ENCODE measurements at regions not wholly inside any gene's neighbourhood (a gene's known extent, or its start where the extent isn't known, plus 50 kb on each side); places are given as distances from the start of the nearest gene placed in this dataset.

DNA sequence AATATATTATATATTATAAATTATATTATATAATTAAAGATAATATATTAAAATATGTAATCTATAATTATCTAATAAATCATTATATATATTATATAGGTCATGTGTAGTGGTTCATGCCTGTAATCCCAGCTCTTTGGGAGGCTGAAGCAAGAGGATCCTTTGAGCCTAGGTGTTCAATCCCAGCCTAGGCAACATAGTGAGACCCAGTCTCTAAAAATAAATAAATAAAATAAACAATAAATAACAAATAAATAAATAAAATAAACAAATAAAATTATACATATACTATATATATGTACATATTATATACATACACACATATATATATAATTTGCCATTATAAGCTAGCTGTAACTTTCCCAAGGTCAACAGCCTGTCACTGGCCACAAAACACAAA lies 277.7 kb downstream of the SETD4 start:
- no peak overlapping the region for H3K27ac ChIP-seq (replicated peaks)
- TF ChIP-seq, protein P1, sequence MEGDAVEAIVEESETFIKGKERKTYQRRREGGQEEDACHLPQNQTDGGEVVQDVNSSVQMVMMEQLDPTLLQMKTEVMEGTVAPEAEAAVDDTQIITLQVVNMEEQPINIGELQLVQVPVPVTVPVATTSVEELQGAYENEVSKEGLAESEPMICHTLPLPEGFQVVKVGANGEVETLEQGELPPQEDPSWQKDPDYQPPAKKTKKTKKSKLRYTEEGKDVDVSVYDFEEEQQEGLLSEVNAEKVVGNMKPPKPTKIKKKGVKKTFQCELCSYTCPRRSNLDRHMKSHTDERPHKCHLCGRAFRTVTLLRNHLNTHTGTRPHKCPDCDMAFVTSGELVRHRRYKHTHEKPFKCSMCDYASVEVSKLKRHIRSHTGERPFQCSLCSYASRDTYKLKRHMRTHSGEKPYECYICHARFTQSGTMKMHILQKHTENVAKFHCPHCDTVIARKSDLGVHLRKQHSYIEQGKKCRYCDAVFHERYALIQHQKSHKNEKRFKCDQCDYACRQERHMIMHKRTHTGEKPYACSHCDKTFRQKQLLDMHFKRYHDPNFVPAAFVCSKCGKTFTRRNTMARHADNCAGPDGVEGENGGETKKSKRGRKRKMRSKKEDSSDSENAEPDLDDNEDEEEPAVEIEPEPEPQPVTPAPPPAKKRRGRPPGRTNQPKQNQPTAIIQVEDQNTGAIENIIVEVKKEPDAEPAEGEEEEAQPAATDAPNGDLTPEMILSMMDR (IDR thresholded peaks at IDR 0.05; ENCODE audit: insufficient read depth, low read length), result no peak
- H3K27me3 ChIP-seq (ENCODE audit: insufficient read depth, poor library complexity, severe bottlenecking), result peaks cover 2% of the 10 kb centered on the region
- no peak for DNase-seq (ENCODE audit: low read depth in 1 of 2, low spot score in 1 of 2)
- no peak overlapping the region for H3K4me3 ChIP-seq (replicated peaks; ENCODE audit: insufficient read depth, low read length)

DNA sequence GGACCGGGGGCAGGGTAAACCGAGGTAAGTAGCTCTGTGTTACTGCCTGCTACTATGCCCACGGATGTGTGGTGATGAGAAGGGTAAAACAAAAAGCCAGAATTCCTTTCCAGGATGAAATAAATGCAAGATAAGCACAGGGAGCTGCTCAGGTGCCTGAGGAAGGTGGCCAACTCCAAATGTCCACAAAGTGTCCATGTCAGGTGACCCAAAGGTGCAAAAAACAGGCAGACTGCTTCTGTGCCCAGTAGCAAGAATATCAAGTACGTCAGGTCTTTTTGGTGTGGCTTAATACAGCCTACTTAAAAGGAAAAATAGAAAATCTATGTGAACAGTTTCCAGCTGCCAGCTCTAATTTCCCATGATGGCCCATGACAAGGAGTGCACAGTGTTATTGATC lies 279.3 kb downstream of the SETD4 start:
- TF ChIP-seq GABPA (IDR thresholded peaks at IDR 0.05; ENCODE audit: low read depth) (no peak), POLR2AphosphoS5 (IDR thresholded peaks at IDR 0.05; ENCODE audit: low read depth) (no peak), SPI1 (IDR thresholded peaks at IDR 0.05; ENCODE audit: borderline replicate concordance, low read depth) (no peak)
- TF ChIP-seq, protein P2, sequence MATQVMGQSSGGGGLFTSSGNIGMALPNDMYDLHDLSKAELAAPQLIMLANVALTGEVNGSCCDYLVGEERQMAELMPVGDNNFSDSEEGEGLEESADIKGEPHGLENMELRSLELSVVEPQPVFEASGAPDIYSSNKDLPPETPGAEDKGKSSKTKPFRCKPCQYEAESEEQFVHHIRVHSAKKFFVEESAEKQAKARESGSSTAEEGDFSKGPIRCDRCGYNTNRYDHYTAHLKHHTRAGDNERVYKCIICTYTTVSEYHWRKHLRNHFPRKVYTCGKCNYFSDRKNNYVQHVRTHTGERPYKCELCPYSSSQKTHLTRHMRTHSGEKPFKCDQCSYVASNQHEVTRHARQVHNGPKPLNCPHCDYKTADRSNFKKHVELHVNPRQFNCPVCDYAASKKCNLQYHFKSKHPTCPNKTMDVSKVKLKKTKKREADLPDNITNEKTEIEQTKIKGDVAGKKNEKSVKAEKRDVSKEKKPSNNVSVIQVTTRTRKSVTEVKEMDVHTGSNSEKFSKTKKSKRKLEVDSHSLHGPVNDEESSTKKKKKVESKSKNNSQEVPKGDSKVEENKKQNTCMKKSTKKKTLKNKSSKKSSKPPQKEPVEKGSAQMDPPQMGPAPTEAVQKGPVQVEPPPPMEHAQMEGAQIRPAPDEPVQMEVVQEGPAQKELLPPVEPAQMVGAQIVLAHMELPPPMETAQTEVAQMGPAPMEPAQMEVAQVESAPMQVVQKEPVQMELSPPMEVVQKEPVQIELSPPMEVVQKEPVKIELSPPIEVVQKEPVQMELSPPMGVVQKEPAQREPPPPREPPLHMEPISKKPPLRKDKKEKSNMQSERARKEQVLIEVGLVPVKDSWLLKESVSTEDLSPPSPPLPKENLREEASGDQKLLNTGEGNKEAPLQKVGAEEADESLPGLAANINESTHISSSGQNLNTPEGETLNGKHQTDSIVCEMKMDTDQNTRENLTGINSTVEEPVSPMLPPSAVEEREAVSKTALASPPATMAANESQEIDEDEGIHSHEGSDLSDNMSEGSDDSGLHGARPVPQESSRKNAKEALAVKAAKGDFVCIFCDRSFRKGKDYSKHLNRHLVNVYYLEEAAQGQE (IDR thresholded peaks at IDR 0.05; ENCODE audit: insufficient replicate concordance, low read depth), result no peak
- TF ChIP-seq, protein P1 (IDR thresholded peaks at IDR 0.05; ENCODE audit: insufficient read depth, low read length), result no peak
- Histone ChIP-seq H3K4me3 (replicated peaks; ENCODE audit: insufficient read depth, low read length) (no peak overlapping the region), H3K27me3 (ENCODE audit: insufficient read depth, poor library complexity, severe bottlenecking) (peaks cover 2% of the 10 kb centered on the region), H3K27ac (replicated peaks) (no peak overlapping the region)
- no peak for DNase-seq (ENCODE audit: low read depth in 1 of 2, low spot score in 1 of 2)

DNA sequence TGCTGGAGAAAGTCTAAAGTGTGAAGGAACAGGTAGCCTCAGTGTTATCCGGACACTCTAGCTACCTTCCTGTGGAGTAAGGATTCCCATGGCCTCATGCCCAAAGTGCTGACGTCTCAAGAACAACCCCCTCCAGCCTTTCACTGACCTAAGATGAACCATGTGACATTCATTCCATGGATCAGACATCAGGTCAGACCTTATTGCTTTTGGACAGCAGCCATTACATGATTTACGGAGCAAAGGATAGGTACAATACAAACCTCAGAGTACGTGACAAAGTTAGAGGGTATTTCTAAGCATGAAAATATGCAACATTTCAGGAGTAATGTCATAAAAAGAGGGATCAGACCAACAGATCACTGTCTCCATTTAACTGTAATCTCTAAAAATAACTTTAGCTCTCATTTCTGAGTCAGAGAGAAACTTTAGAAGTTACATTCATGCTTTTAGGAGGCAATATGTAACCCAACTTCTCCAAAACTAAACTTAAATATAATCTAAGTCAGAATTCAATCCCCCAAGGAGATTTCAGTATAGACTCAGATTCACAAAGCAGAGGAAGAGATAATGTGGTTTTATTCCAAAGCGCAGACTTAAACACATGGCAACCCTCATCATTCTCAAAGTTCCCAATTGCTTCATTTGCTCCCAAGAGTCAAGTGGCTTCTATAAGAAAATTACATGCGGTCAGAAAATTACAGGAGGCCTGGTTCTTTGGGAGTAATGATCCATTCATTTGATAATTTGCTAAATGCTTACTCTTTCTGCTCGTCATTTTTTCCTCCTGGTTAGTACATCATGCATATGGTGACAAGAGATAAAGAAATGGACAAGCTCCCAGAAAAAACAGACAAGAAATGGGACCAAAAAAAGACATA lies 280.4 kb downstream of the SETD4 start:
- H3K27ac ChIP-seq (replicated peaks), result no peak overlapping the region
- peaks cover 7% of the 10 kb centered on the region for H3K27me3 ChIP-seq (ENCODE audit: insufficient read depth, poor library complexity, severe bottlenecking)
- TF ChIP-seq GABPA (IDR thresholded peaks at IDR 0.05; ENCODE audit: low read depth), result no peak
- no peak for TF ChIP-seq POLR2AphosphoS5 (IDR thresholded peaks at IDR 0.05; ENCODE audit: low read depth)
- no peak for TF ChIP-seq SPI1 (IDR thresholded peaks at IDR 0.05; ENCODE audit: borderline replicate concordance, low read depth)
- TF ChIP-seq, protein P2 (IDR thresholded peaks at IDR 0.05; ENCODE audit: insufficient replicate concordance, low read depth), result no peak
- TF ChIP-seq, protein P1 (IDR thresholded peaks at IDR 0.05; ENCODE audit: insufficient read depth, low read length), result no peak
- H3K4me3 ChIP-seq (replicated peaks; ENCODE audit: insufficient read depth, low read length), result no peak overlapping the region
- DNase-seq (ENCODE audit: low read depth in 1 of 2, low spot score in 1 of 2), result no peak

Data from HL-60 (cell line).